ENCODE measurements at regions not wholly inside any gene's neighbourhood (a gene's known extent, or its start where the extent isn't known, plus 50 kb on each side); places are given as distances from the start of the nearest gene placed in this dataset.

- TF ChIP-seq CTCF (IDR thresholded peaks at IDR 0.05): no peak
- no peak for TF ChIP-seq POLR2A (IDR thresholded peaks at IDR 0.05)
Measured at GRCh38 chr3:24853685-24854490, 359.2 kb upstream of the THRB start.
